Right atrium auricular region (tissue), 2 donors: ENCODE measurements at regions not wholly inside any gene's neighbourhood (a gene's known extent, or its start where the extent isn't known, plus 50 kb on each side); places are given as distances from the start of the nearest gene placed in this dataset.

Experiments used
- DNase-seq: peaks from one replicate; pipeline ENCODE4 v3.0.0-alpha.2; 2019; ENCODE audit warnings: low spot score
- H3K27ac ChIP-seq, 2 donors: fragments of 200-600 bp; sonication (generic); 1 replicate in 1 of 2; 2 replicates in 1 of 2; pipeline ENCODE4 v1.5.1; 2016 to 2019
- H3K27me3 ChIP-seq, 2 donors: fragments of 200-600 bp; sonication (generic); one replicate each; pipeline versions ENCODE4 v1.5.1 to v1.6.0; 2017 to 2019
- H3K36me3 ChIP-seq: fragments of 200-600 bp; sonication (generic); one replicate; pipeline ENCODE4 v1.5.1; 2016
- H3K4me1 ChIP-seq, 2 donors: fragments of 200-600 bp; sonication (generic); one replicate each; pipeline versions ENCODE4 v1.5.1 to v1.6.0; 2017 to 2019
- H3K4me3 ChIP-seq, 2 donors: fragments of 200-600 bp; sonication (generic); 1 replicate in 1 of 2; 2 replicates in 1 of 2; pipeline ENCODE4 v1.5.1; 2017 to 2019; ENCODE audit warnings: mild to moderate bottlenecking in 1 of 2, moderate library complexity in 1 of 2
- H3K9me3 ChIP-seq, 2 donors: fragments of 200-600 bp; sonication (generic); one replicate each; pipeline ENCODE4 v1.5.1; 2019
- TF ChIP-seq, protein P1 (sequence below), 2 donors: fragments of 200-600 bp; sonication (generic); IDR thresholded peaks; one replicate each; pipeline ENCODE4 v1.5.1; 2019; ENCODE audit warnings: antibody characterized with exemption in 2 of 2

DNA sequence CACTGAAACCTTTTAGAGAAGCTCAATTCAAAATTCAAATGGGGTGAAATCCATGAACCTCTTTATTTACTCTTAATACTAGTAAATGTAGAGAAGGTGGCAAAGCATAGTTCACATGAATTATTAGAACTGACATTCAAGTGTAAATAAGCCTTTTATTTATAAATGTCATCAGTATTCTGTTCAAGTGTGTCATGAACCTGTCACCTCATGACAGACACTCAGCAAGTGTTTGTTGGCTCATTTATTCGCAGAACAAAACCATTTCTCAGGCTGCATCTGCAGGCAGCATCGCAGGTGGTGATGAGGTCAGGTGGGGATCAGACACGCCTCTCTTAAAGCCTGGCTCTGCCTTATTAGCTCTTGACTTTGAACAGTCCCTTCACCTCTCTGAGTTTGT lies 116.6 kb downstream of the SETD4 start:
- TF ChIP-seq, protein P1, sequence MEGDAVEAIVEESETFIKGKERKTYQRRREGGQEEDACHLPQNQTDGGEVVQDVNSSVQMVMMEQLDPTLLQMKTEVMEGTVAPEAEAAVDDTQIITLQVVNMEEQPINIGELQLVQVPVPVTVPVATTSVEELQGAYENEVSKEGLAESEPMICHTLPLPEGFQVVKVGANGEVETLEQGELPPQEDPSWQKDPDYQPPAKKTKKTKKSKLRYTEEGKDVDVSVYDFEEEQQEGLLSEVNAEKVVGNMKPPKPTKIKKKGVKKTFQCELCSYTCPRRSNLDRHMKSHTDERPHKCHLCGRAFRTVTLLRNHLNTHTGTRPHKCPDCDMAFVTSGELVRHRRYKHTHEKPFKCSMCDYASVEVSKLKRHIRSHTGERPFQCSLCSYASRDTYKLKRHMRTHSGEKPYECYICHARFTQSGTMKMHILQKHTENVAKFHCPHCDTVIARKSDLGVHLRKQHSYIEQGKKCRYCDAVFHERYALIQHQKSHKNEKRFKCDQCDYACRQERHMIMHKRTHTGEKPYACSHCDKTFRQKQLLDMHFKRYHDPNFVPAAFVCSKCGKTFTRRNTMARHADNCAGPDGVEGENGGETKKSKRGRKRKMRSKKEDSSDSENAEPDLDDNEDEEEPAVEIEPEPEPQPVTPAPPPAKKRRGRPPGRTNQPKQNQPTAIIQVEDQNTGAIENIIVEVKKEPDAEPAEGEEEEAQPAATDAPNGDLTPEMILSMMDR (IDR thresholded peaks at IDR 0.05) = no peak
- Histone ChIP-seq H3K27me3 (no peaks in the 10 kb centered on the region), H3K4me1 (peaks cover 0 to 5% of the 10 kb centered on the region in 2 donors), H3K27ac (no peak overlapping the region), H3K36me3 (no peaks in the 10 kb centered on the region), H3K9me3 (no peaks in the 10 kb centered on the region), H3K4me3 (no peak overlapping the region)
- peak; percentile 9 for DNase-seq

DNA sequence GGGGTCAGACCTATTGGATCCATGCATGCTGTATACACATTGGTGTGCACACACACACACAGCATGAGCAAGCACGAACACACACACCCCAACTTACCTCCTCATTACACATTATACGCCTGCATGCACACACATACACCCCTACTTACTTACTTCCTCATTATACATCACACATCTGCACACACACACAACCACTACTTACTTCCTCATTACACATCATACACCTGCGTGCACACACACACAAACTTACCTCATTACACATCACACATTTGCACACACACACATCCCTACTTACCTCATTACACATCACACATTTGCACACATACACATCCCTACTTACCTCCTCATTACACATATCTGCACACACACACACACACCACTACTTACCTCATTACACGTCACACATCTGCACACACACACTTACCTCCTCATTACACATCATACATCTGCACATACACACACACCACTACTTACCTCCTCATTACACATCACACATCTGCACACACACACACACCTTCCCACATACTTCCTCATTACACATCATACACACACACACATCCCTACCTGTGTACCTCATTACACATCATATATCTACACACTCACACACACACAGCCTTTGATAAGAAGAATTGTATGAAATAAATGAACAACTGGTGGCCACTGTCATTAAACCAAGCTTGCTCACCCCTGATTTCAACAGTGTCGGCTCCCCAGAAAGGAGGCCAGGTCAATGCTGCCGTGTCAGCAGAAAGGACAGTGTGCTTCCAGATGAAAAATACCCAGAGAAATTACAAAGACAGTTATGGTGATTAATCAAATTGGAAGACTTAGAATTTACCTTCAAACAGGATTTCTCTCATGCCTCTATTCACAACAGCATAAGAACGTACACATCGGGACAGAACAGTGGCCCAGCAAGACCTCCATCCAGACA lies 117.8 kb downstream of the SETD4 start:
- H3K4me1 ChIP-seq = peaks cover 0 to 5% of the 10 kb centered on the region in 2 donors
- TF ChIP-seq, protein P1 (IDR thresholded peaks at IDR 0.05) = no peak
- H3K4me3 ChIP-seq = no peak overlapping the region
- H3K27ac ChIP-seq = no peak overlapping the region
- H3K9me3 ChIP-seq = no peaks in the 10 kb centered on the region
- H3K36me3 ChIP-seq = no peaks in the 10 kb centered on the region
- H3K27me3 ChIP-seq = no peaks in the 10 kb centered on the region
- no peak for DNase-seq

DNA sequence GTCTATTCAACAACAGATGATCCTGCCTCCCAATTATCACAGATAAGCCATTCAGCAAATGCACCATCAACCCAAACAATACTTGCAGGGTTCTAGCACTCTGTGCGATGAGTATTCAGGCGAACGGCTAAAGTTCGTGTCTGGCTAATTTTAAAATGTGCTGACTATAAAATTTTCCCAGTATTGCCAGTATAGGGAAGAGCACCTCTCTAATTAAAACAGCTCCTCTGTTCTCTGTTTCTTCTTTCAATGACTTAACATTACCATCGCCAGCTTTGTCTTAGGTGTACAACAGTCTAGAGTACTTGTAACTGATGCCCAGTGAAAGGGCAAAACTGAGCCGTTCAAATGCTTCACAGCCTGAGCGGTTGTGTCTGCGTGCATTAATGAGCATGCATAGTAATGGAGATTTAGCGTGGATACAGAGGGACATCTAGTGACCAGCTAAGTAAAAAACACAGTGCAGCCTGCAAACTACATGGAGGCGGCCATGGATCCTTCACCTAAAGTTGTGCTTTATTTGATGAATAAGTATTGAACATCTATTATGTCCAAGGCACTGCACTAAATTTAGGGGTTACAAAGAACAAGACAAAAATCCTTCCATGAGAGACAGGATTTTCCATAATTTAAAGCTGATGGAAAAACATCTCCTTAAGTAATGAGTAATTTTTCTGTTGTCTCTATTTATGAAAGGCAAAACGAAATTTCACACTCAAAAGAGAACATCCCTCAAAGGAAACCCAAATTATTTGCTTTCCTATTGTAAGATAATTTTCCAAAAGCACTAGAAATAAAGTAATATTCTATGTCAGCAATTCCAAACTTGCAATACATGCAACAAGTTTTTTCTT lies 120.0 kb downstream of the SETD4 start:
- Histone ChIP-seq H3K36me3 (no peaks in the 10 kb centered on the region), H3K27ac (no peak overlapping the region), H3K4me1 (peaks cover 0 to 5% of the 10 kb centered on the region in 2 donors), H3K9me3 (no peaks in the 10 kb centered on the region), H3K4me3 (no peak overlapping the region), H3K27me3 (no peaks in the 10 kb centered on the region)
- peak; percentile 61 for DNase-seq
- TF ChIP-seq, protein P1 (IDR thresholded peaks at IDR 0.05) = peak; percentile 59 to 76

DNA sequence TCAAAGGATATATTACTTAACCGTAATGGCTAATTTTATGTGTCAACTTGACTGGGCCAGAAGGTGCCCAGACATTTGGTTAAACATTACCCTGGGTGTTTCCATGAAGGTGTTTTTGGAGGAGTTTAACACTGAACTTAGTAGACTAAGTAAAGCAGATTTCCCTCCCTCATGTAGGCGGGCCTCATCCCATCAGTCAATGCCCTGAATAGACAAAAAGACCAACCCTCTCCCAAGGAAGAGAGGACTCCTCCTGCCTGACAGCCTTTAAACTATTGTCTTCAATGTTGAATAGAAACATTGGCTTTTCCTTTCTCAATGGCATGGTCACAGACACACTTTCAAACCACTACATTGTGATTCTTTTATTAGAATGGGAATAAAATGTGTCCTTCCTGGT lies 121.9 kb downstream of the SETD4 start:
- H3K9me3 ChIP-seq = no peaks in the 10 kb centered on the region
- H3K36me3 ChIP-seq = no peaks in the 10 kb centered on the region
- H3K27me3 ChIP-seq = no peaks in the 10 kb centered on the region
- no peak for DNase-seq
- H3K4me3 ChIP-seq = no peak overlapping the region
- no peak overlapping the region for H3K27ac ChIP-seq
- peaks cover 0 to 9% of the 10 kb centered on the region in 2 donors for H3K4me1 ChIP-seq
- TF ChIP-seq, protein P1 (IDR thresholded peaks at IDR 0.05) = no peak

DNA sequence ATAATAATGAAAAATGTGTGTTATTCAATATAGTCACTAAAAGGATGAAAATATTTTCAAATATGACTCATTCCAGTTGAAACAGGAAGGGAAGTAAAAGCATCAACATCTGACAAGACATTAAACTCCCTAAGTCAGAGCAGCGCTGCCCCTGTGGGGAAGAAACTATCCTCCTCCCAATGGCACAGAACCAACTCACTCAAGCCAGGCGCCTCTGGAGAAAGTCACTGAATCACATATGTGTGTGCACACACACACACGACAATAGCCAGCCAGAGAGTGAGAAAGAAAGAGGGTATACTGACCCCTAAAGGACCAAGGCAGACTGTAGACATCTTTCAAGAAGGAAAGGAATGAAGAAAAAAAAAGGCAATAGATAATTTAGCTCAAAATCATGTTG lies 126.9 kb downstream of the SETD4 start:
- DNase-seq = peak; percentile 88
- H3K4me3 ChIP-seq = no peak overlapping the region
- H3K27ac ChIP-seq = peak overlapping the region; percentile 71 to 93
- no peaks in the 10 kb centered on the region for H3K27me3 ChIP-seq
- TF ChIP-seq, protein P1 (IDR thresholded peaks at IDR 0.05) = peak in 1 of 2 donors; percentile 43
- no peaks in the 10 kb centered on the region for H3K36me3 ChIP-seq
- no peaks in the 10 kb centered on the region for H3K9me3 ChIP-seq
- peaks cover 0 to 23% of the 10 kb centered on the region in 2 donors for H3K4me1 ChIP-seq
